ENCODE measurements at regions not wholly inside any gene's neighbourhood (a gene's known extent, or its start where the extent isn't known, plus 50 kb on each side); places are given as distances from the start of the nearest gene placed in this dataset.

GRCh38 chr5:56516035-56516434 lies 282.9 kb upstream of the ANKRD55 start:
- TF ChIP-seq CTCF (IDR thresholded peaks at IDR 0.05 in 4 of 5, conservative IDR thresholded peaks at IDR 0.05 in 1 of 5) (no peak), POLR2A (IDR thresholded peaks at IDR 0.05) (no peak)

Measured in gastrocnemius medialis (tissue), 4 donors.